ENCODE measurements at regions not wholly inside any gene's neighbourhood (a gene's known extent, or its start where the extent isn't known, plus 50 kb on each side); places are given as distances from the start of the nearest gene placed in this dataset.

- DNase-seq: no peak
These were observed 277.4 kb upstream of the PLXNA2 start for GRCh38 chr1:208521534-208521933.

GRCh38 chr1:208523007-208523406 lies 278.8 kb upstream of the PLXNA2 start:
- DNase-seq: no peak

DNA sequence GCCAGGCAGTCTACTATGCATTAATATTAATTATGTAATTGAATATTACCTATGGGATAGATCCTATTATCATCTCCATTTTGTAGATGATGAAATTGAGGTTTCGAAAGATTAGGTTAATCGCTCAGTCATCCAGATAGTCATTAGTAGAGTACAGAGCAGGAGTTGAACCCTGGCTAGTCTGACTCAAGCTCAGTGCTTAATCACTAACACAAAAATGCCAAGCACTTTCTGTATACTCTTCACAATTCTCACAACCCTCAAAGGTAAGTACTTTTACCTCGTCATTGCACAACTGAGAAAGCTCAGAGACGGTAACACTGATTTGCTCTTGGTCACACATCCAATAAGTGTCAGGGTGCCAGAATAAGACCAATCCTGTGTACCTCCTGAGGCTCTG lies 280.2 kb upstream of the PLXNA2 start:
- no peak for DNase-seq

GRCh38 chr1:208524925-208525324 lies 280.7 kb upstream of the PLXNA2 start:
- no peak for DNase-seq

- no peak for DNase-seq
These were observed 281.2 kb upstream of the PLXNA2 start for GRCh38 chr1:208525417-208525816.

- DNase-seq: no peak
These were observed 282.5 kb upstream of the PLXNA2 start for GRCh38 chr1:208526613-208527125.

GRCh38 chr1:208527156-208527555 lies 283.0 kb upstream of the PLXNA2 start:
- no peak for DNase-seq

GRCh38 chr1:208528578-208529240 lies 284.5 kb upstream of the PLXNA2 start:
- no peak for DNase-seq

- no peak for DNase-seq
These were observed 287.0 kb upstream of the PLXNA2 start for GRCh38 chr1:208531003-208531750.

DNA sequence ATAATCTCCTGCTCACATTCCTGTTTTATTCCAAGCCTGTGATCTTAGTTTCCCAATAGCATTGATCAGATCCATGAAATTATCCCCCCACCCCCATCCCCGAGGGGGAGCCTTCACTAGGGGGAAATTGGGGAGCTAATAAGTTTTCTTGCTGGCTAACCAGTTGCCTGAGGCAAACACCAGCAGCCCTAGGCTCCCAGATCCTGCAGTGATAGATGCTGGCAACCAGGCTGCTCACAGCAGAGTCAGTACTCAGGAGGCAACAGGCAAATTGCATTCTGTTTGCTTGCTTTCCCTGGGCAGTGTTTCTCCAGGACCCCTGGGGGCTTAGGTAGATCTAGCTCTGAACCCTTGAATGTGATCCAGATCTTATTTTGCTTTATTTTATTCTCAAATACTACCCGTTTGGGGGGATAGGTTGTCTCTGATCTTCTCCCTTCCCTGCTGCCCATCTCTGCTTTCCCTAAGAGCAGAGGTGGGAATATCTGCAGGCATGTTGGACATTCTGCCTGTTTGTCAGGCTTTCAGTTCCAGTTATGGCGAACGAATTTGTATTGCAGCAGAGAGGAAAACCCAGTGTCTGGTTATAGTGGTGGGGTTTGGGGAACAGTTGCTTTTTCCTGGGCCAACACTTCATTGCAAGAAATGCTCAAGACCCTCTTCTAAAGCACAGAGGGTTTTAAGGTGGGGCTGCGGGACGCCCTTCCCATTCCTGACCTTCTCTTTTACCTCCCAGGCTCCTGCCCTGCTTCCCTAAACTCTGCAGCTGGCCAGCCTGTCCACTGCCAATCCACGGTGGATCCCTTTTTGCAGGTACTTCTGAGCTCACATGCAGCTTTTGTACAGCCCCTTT lies 289.8 kb upstream of the PLXNA2 start:
- DNase-seq: no peak

DNA sequence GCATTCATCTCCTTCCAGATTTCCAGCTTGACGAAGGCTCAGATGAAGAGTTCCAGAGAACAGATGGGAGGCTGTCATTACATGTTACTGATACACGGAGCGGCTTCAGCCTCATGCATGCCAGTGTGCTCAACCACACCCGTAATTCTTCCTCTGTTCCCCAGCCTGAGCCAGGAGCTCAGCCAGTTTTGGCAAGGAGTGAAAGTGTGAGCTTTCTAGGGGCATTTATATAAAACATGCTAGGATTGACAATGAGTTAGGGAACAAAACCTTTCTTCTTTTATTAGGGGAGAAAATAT lies 290.4 kb upstream of the PLXNA2 start:
- DNase-seq: no peak

GRCh38 chr1:208534979-208535378 lies 290.8 kb upstream of the PLXNA2 start:
- no peak for DNase-seq

DNA sequence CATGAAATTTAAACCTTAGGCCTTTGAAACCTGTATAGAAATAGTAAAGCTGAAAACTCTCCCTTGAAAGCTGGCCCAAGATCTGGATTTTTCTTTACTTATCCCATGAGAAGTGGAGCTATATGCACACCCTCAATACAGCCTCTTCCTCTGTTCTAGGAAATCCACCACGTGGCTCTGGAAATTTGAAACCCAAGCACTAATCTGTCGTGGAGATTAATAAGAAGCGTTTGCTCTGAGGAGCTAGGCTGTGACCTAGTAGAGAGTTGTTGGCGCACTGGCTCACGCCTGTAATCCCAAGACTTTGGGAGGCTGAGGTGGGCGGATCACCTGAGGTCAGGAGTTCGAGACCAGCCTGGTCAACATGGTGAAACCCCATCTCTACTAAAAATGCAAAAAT lies 291.3 kb upstream of the PLXNA2 start:
- no peak for DNase-seq

GRCh38 chr1:208536212-208536611 lies 292.0 kb upstream of the PLXNA2 start:
- DNase-seq: no peak

DNA sequence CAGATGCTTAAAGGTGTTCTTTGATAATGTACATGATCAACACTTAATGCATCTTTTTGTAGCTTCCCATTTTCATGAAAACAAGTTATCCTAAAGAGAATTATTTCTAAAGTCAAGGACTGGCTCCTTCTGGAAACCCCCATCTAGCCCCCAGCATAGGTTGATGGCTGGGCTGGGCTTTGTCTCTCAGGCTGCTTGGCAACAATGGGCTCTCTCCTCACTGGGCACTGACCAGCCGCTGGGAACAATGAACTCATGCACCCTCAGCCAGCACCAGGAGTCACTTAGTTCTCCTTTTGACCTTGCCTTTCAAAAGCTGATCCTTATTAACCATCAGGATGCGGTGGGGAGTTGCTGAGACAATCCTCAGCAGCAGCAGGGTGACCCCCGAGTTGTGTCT lies 293.0 kb upstream of the PLXNA2 start:
- no peak for DNase-seq

- DNase-seq: no peak
These were observed 293.9 kb upstream of the PLXNA2 start for GRCh38 chr1:208538078-208538477.

GRCh38 chr1:208538587-208538986 lies 294.4 kb upstream of the PLXNA2 start:
- DNase-seq: no peak

DNA sequence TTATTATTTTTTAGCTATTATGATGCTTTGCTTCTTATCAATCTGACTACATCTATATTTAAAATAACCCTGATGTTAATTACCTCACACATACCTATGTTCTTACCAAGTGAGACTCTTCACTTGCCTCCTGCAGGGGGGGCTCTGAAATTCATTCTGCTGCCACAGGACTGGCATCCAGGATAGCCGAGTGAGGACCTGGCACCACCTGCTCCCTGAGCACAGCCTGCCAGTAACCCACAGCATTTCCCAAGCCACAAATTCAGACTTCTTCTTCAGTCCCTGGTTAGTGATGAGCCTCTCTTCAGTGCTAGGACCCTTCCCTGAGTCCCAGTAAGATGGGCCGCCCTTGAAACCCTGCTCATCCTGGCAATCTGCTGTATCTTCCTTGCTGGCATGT lies 296.5 kb upstream of the PLXNA2 start:
- no peak for DNase-seq

DNA sequence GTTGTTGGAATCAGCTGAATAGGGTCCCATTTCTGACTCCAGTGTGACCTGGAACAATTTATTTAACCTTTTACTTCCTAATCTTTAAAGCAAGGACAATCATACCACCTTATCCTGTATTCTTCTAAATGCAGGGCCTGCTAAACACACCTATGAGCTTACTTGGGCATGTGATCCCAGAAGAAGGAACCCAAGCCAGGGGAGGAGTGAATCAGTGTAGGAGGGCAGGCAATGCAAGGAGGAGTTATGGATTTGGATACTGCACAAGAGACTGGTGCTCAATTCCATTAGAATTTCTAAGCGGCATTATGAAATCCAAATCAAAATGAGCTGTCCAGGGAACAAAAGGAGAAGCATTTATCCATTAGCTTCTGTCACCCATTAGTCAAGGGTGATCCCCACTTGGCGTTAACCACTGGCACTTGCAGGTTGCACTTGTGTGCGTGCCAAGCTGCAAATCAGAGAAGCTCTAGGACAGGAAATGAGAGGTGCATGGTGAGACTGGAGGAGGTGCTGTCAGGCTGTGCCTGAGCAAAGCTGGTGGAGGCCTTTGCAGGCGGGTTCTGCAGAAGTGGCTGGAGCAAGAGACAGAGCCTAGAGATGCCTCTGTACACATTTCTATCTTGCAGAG lies 297.2 kb upstream of the PLXNA2 start:
- peak in 1 of 2 donors; percentile 4 for DNase-seq

- DNase-seq: no peak
These were observed 298.1 kb upstream of the PLXNA2 start for GRCh38 chr1:208542309-208542708.

DNA sequence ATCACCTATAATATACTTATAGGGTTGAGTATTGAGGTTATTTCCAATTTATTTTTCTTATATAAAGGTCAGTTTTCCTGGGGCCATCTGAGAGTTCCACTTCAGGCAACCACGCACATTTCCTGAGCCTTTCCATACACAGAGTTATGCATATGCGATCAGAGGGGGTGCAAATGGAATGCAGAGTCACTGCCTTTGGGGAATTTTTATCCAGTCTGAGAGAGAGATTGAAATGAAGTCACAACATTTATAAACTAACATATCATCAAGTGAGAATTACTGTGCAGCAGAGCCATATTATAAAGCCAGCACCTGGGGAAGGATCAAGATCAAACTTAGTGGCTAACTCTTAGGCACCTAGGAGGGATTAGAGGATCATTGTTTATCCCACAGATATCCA lies 299.9 kb upstream of the PLXNA2 start:
- DNase-seq: no peak

GRCh38 chr1:208544794-208545193 lies 300.6 kb upstream of the PLXNA2 start:
- DNase-seq: no peak

GRCh38 chr1:208551024-208551423 lies 306.8 kb upstream of the PLXNA2 start:
- DNase-seq: no peak

Data from CD4-positive, alpha-beta T cell treated with Interleukin-4 for 1 hour (primary cell).